ENCODE measurements at regions not wholly inside any gene's neighbourhood (a gene's known extent, or its start where the extent isn't known, plus 50 kb on each side); places are given as distances from the start of the nearest gene placed in this dataset.

DNA sequence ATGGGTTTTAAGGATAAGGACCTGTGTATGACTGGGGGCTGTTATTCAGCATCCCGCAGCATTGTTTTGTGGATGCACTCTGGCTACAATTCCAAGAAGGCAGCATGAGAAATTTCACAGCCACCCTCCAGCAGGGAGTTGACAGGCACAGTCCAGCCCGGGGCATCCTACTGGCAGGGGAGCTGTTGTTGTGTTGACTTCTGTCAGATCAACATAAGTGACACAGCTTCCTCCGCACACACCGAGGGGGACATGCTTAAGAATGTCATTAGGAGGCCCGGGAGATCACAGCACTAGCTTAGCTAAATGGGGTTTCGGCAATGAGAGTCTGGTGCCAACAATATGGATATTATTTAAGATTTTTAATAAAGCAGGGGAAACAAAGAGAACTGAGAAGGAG lies 326.5 kb downstream of the ASMT start:
- BruUV-seq (replicated peaks): no TSS peak
- Histone ChIP-seq H3K27me3 (replicated peaks; ENCODE audit: insufficient read depth, low read depth, low read length, poor library complexity) (no peaks in the 10 kb centered on the region), H3K4me3 (ENCODE audit: low read depth, low read length, poor library complexity, severe bottlenecking) (no peak overlapping the region), H3K36me3 (ENCODE audit: insufficient read depth, low read length, poor library complexity, severe bottlenecking) (no peaks in the 10 kb centered on the region), H3K4me1 (ENCODE audit: insufficient read depth, low read length, poor library complexity, severe bottlenecking) (no peaks in the 10 kb centered on the region), H3K27ac (ENCODE audit: low read depth, low read length, poor library complexity, severe bottlenecking) (no peak overlapping the region), H3K9me3 (ENCODE audit: low read depth, low read length, poor library complexity, severe bottlenecking) (no peaks in the 10 kb centered on the region)
- no peak for DNase-seq (ENCODE audit: low spot score)
- TF ChIP-seq EZH2 (IDR thresholded peaks at IDR 0.05; ENCODE audit: borderline replicate concordance, low read depth, low read length, poor library complexity, severe bottlenecking) (no peak), CTCF (conservative IDR thresholded peaks at IDR 0.05; ENCODE audit: low read depth, low read length) (no peak)
- ChIA-PET POLR2A (ENCODE audit: low non-redundant PET) (no interaction called here), CTCF (no interaction called here)
- intact Hi-C loops (cut with micrococcal nuclease; ENCODE audit: unreplicated experiment): no loop called here

GRCh38 chrX:1945879-1946278 lies 331.0 kb downstream of the ASMT start:
- intact Hi-C loops (cut with micrococcal nuclease; ENCODE audit: unreplicated experiment): no loop called here
- POLR2A ChIA-PET (ENCODE audit: low non-redundant PET): no interaction called here
- H3K27me3 ChIP-seq (replicated peaks; ENCODE audit: insufficient read depth, low read depth, low read length, poor library complexity): no peaks in the 10 kb centered on the region
- no peak for TF ChIP-seq EZH2 (IDR thresholded peaks at IDR 0.05; ENCODE audit: borderline replicate concordance, low read depth, low read length, poor library complexity, severe bottlenecking)
- no peak for TF ChIP-seq CTCF (conservative IDR thresholded peaks at IDR 0.05; ENCODE audit: low read depth, low read length)
- no peaks in the 10 kb centered on the region for H3K36me3 ChIP-seq (ENCODE audit: insufficient read depth, low read length, poor library complexity, severe bottlenecking)
- no peak overlapping the region for H3K4me3 ChIP-seq (ENCODE audit: low read depth, low read length, poor library complexity, severe bottlenecking)
- no peak overlapping the region for H3K27ac ChIP-seq (ENCODE audit: low read depth, low read length, poor library complexity, severe bottlenecking)
- H3K9me3 ChIP-seq (ENCODE audit: low read depth, low read length, poor library complexity, severe bottlenecking): no peaks in the 10 kb centered on the region
- H3K4me1 ChIP-seq (ENCODE audit: insufficient read depth, low read length, poor library complexity, severe bottlenecking): no peaks in the 10 kb centered on the region
- BruUV-seq (replicated peaks): no TSS peak
- CTCF ChIA-PET: no interaction called here
- DNase-seq (ENCODE audit: low spot score): no peak

GRCh38 chrX:1946974-1947373 lies 332.1 kb downstream of the ASMT start:
- Histone ChIP-seq H3K27ac (ENCODE audit: low read depth, low read length, poor library complexity, severe bottlenecking) (no peak overlapping the region), H3K27me3 (replicated peaks; ENCODE audit: insufficient read depth, low read depth, low read length, poor library complexity) (no peaks in the 10 kb centered on the region), H3K9me3 (ENCODE audit: low read depth, low read length, poor library complexity, severe bottlenecking) (no peaks in the 10 kb centered on the region), H3K4me3 (ENCODE audit: low read depth, low read length, poor library complexity, severe bottlenecking) (no peak overlapping the region), H3K4me1 (ENCODE audit: insufficient read depth, low read length, poor library complexity, severe bottlenecking) (no peaks in the 10 kb centered on the region), H3K36me3 (ENCODE audit: insufficient read depth, low read length, poor library complexity, severe bottlenecking) (no peaks in the 10 kb centered on the region)
- ChIA-PET POLR2A (ENCODE audit: low non-redundant PET) (no interaction called here), CTCF (no interaction called here)
- no TSS peak for BruUV-seq (replicated peaks)
- no peak for DNase-seq (ENCODE audit: low spot score)
- TF ChIP-seq EZH2 (IDR thresholded peaks at IDR 0.05; ENCODE audit: borderline replicate concordance, low read depth, low read length, poor library complexity, severe bottlenecking): no peak
- TF ChIP-seq CTCF (conservative IDR thresholded peaks at IDR 0.05; ENCODE audit: low read depth, low read length): no peak
- intact Hi-C loops (cut with micrococcal nuclease; ENCODE audit: unreplicated experiment): no loop called here
